Natural killer cell (primary cell): ENCODE measurements at regions not wholly inside any gene's neighbourhood (a gene's known extent, or its start where the extent isn't known, plus 50 kb on each side); places are given as distances from the start of the nearest gene placed in this dataset.

Source experiments
- ATAC-seq, 3 donors: fragments of 150-1000 bp in 2 of 3; fragments of 200-7000 bp in 1 of 3; cut with Tn5 transposase; 1 replicate in 1 of 3; 2 replicates in 2 of 3; pipeline ENCODE4 v1.10.0; 2021; ENCODE audit warnings: mild to moderate bottlenecking in 2 of 3, moderate library complexity in 2 of 3
- DNase-seq, 2 donors: peaks; one replicate each; pipeline versions ENCODE4 v3.0.0 to v3.0.0-alpha.2; 2013 to 2021; ENCODE audit warnings: mixed read lengths in 1 of 2
- H3K27ac ChIP-seq: one replicate; pipeline ENCODE4 v1.5.1; 2013; ENCODE audit warnings: mild to moderate bottlenecking, low read length
- H3K27me3 ChIP-seq: one replicate; pipeline ENCODE4 v1.6.1; 2013; ENCODE audit warnings: low read length; ENCODE audit not compliant: control insufficient read depth, insufficient read depth
- H3K36me3 ChIP-seq: one replicate; pipeline ENCODE4 v1.6.1; 2013; ENCODE audit warnings: low read length; ENCODE audit not compliant: control insufficient read depth, insufficient read depth
- H3K4me1 ChIP-seq: one replicate; pipeline ENCODE4 v1.6.1; 2013; ENCODE audit warnings: low read length; ENCODE audit not compliant: control insufficient read depth, insufficient read depth
- H3K4me3 ChIP-seq: one replicate; pipeline ENCODE4 v1.5.1; 2013; ENCODE audit warnings: low read length
- H3K9me3 ChIP-seq: one replicate; pipeline ENCODE4 v1.6.1; 2013; ENCODE audit warnings: low read length; ENCODE audit not compliant: control insufficient read depth, insufficient read depth
- H3K27ac Mint-ChIP-seq, 2 donors: one replicate each; pipeline ENCODE4 v1.8.0; 2022; ENCODE audit warnings: mild to moderate bottlenecking in 2 of 2, mixed read lengths in 2 of 2, moderate library complexity in 1 of 2
- H3K27me3 Mint-ChIP-seq, 2 donors: one replicate each; pipeline ENCODE4 v1.8.0; 2022; ENCODE audit warnings: low read depth in 2 of 2, mixed read lengths in 2 of 2
- H3K36me3 Mint-ChIP-seq: one replicate; pipeline ENCODE4 v1.8.0; 2022; ENCODE audit warnings: mixed read lengths
- H3K4me1 Mint-ChIP-seq, 2 donors: one replicate each; pipeline ENCODE4 v1.8.0; 2022; ENCODE audit warnings: mixed read lengths in 2 of 2
- H3K4me3 Mint-ChIP-seq: one replicate; pipeline ENCODE4 v1.8.0; 2022; ENCODE audit warnings: mild to moderate bottlenecking, moderate library complexity, mixed read lengths
- H3K9me3 Mint-ChIP-seq, 2 donors: one replicate each; pipeline ENCODE4 v1.8.0; 2022; ENCODE audit warnings: mixed read lengths in 2 of 2
- CTCF ChIP-seq: fragments of 200-600 bp; IDR thresholded peaks from one replicate; pipeline ENCODE4 v1.8.0; 2022; ENCODE audit warnings: antibody characterized with exemption
- WGBS: methylation state at CpG from one replicate; pipeline ENCODE4 v1.1.7; 2013; ENCODE audit warnings: missing lambda C conversion rate; ENCODE audit not compliant: insufficient coverage; 5-methylcytosine and 5-hydroxymethylcytosine counted together
- intact Hi-C: fragments of 100-400 bp; cut with micrococcal nuclease; formaldehyde crosslinking; loops from one replicate; pipeline ENCODE4 v1.14.2; 2022

DNA sequence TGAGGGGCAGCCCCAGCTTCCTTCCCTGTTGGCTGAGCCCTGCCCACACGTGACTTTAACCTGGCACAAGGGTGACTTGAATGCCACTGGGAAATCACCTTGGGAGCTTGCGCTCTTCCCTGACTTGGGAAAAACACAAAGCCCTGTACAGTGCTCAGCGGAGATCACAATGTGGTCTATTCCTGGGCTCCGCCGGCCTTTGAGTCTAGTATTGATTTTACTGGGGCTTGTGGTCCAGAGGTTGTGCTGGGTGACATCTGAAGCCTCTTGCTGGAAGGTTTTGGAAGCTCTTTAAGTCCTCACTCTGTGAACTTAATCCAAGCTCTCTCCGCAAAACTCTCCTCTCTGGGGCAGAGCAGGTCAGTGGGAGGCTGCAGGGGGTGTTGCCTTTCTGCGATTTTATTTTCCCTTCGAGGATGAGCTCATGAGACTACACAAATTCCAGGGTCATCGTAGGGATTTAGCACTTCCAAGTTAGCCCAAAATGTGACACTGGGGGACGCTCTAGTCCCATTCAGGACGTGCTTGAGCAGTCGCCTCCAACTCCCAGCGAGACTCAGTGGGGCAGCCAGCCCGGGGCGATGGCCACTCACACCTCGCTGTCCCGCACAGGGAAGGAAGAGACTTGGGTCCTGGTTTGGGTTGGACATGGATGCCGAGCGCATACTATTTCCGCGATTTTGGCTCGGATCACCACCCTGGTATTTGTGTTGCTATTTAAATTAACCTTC is 291.9 kb upstream of the AJAP1 start:
- H3K27me3 Mint-ChIP-seq: peaks cover 0 to 7% of the 10 kb centered on the region in 2 donors
- intact Hi-C loops: no loop called here
- no peak overlapping the region for H3K4me3 Mint-ChIP-seq
- no peaks in the 10 kb centered on the region for H3K36me3 ChIP-seq
- no peak for DNase-seq
- no peak overlapping the region for H3K27ac Mint-ChIP-seq
- no peaks in the 10 kb centered on the region for H3K9me3 Mint-ChIP-seq
- no peak for TF ChIP-seq CTCF
- no peaks in the 10 kb centered on the region for H3K36me3 Mint-ChIP-seq
- H3K4me1 Mint-ChIP-seq: no peaks in the 10 kb centered on the region
- H3K4me1 ChIP-seq: no peaks in the 10 kb centered on the region
- no peak overlapping the region for H3K27ac ChIP-seq
- H3K9me3 ChIP-seq: peaks cover 4% of the 10 kb centered on the region
- WGBS: 84% methylated on average over 20 of the region's 22 CpGs
- H3K27me3 ChIP-seq: no peaks in the 10 kb centered on the region
- H3K4me3 ChIP-seq: no peak overlapping the region
- ATAC-seq: no peak

- Mint-ChIP-seq H3K4me1 (no peaks in the 10 kb centered on the region), H3K9me3 (no peaks in the 10 kb centered on the region), H3K27me3 (peaks cover 0 to 7% of the 10 kb centered on the region in 2 donors), H3K4me3 (no peak overlapping the region), H3K27ac (no peak overlapping the region), H3K36me3 (no peaks in the 10 kb centered on the region)
- intact Hi-C loops: no loop called here
- 92% methylated on average over 10 of the region's 10 CpGs for WGBS
- no peak for TF ChIP-seq CTCF
- ATAC-seq: no peak
- H3K27me3 ChIP-seq: no peaks in the 10 kb centered on the region
- H3K4me1 ChIP-seq: no peaks in the 10 kb centered on the region
- no peaks in the 10 kb centered on the region for H3K36me3 ChIP-seq
- peaks cover 4% of the 10 kb centered on the region for H3K9me3 ChIP-seq
- H3K27ac ChIP-seq: no peak overlapping the region
- DNase-seq: no peak
- no peak overlapping the region for H3K4me3 ChIP-seq
Observed at GRCh38 chr1:4366091-4366490, 288.3 kb upstream of the AJAP1 start.

- peaks cover 4% of the 10 kb centered on the region for H3K9me3 ChIP-seq
- H3K36me3 ChIP-seq: no peaks in the 10 kb centered on the region
- H3K27me3 Mint-ChIP-seq: no peaks in the 10 kb centered on the region
- H3K27ac ChIP-seq: no peak overlapping the region
- intact Hi-C loops: no loop called here
- H3K4me3 ChIP-seq: no peak overlapping the region
- no peak overlapping the region for H3K27ac Mint-ChIP-seq
- no peak overlapping the region for H3K4me3 Mint-ChIP-seq
- H3K9me3 Mint-ChIP-seq: no peaks in the 10 kb centered on the region
- no peaks in the 10 kb centered on the region for H3K4me1 Mint-ChIP-seq
- no peak for TF ChIP-seq CTCF
- no peak for ATAC-seq
- 90% methylated on average over 13 of the region's 13 CpGs for WGBS
- DNase-seq: no peak
- H3K4me1 ChIP-seq: no peaks in the 10 kb centered on the region
- H3K36me3 Mint-ChIP-seq: no peaks in the 10 kb centered on the region
- no peaks in the 10 kb centered on the region for H3K27me3 ChIP-seq
Observed at GRCh38 chr1:4367230-4367777, 287.1 kb upstream of the AJAP1 start.

DNA sequence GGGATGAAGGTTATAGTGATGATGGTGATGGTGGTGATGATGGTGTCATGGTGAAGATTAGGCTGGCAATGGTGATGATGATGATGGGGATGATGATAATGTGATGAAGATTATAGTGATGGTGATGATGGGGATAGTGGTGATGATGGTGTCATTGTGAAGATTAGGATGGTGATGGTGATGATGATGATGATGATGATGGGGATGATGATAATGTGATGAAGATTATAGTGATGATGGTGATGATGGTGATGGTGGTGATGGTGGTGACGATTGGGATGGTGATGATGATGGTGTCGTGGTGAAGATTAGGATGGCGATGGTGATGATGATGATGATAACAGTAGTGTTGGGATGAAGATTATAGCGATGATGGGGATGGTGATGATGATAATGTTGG is 285.1 kb upstream of the AJAP1 start:
- H3K27me3 ChIP-seq: no peaks in the 10 kb centered on the region
- H3K36me3 ChIP-seq: no peaks in the 10 kb centered on the region
- intact Hi-C loops: no loop called here
- no peak overlapping the region for H3K27ac ChIP-seq
- Mint-ChIP-seq H3K36me3 (no peaks in the 10 kb centered on the region), H3K9me3 (peaks cover 0 to 3% of the 10 kb centered on the region in 2 donors), H3K27ac (no peak overlapping the region), H3K4me1 (no peaks in the 10 kb centered on the region), H3K27me3 (no peaks in the 10 kb centered on the region), H3K4me3 (no peak overlapping the region)
- no peak for TF ChIP-seq CTCF
- no peak for ATAC-seq
- DNase-seq: no peak
- H3K4me1 ChIP-seq: no peaks in the 10 kb centered on the region
- no peaks in the 10 kb centered on the region for H3K9me3 ChIP-seq
- H3K4me3 ChIP-seq: no peak overlapping the region
- 95% methylated on average over 4 of the region's 4 CpGs for WGBS
